ENCODE measurements at regions not wholly inside any gene's neighbourhood (a gene's known extent, or its start where the extent isn't known, plus 50 kb on each side); places are given as distances from the start of the nearest gene placed in this dataset.

DNA sequence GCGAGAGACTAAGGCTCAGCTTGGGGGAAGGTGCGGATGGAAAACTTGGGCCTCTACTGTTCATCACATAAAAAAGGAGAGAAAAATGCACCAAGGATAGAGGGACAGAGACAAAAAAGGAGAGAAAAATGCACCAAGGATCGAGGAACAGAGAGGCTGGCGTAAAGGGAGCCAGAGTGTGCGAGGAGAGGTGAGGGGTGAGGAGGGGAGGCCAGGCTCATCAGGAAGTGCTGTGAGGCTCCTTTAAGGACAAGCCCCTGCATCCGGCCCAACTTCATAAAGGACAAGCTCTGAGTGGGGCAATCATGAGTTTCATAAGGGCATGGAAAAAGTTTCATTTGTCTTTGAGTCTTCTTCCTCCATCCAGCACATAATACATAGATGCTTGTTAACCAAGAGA lies 117.2 kb upstream of the NXT1 start:
- TF ChIP-seq, protein P1, sequence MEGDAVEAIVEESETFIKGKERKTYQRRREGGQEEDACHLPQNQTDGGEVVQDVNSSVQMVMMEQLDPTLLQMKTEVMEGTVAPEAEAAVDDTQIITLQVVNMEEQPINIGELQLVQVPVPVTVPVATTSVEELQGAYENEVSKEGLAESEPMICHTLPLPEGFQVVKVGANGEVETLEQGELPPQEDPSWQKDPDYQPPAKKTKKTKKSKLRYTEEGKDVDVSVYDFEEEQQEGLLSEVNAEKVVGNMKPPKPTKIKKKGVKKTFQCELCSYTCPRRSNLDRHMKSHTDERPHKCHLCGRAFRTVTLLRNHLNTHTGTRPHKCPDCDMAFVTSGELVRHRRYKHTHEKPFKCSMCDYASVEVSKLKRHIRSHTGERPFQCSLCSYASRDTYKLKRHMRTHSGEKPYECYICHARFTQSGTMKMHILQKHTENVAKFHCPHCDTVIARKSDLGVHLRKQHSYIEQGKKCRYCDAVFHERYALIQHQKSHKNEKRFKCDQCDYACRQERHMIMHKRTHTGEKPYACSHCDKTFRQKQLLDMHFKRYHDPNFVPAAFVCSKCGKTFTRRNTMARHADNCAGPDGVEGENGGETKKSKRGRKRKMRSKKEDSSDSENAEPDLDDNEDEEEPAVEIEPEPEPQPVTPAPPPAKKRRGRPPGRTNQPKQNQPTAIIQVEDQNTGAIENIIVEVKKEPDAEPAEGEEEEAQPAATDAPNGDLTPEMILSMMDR (IDR thresholded peaks at IDR 0.05; ENCODE audit: low read depth, low read length), result no peak
- TF ChIP-seq EZH2phosphoT487 (IDR thresholded peaks at IDR 0.05; ENCODE audit: low read depth), result no peak
